Trophoblast cell (in vitro differentiated cells and primary cell): ENCODE measurements at regions not wholly inside any gene's neighbourhood (a gene's known extent, or its start where the extent isn't known, plus 50 kb on each side); places are given as distances from the start of the nearest gene placed in this dataset.

ENCODE experiments used
- DNase-seq, 2 donors: peaks; one replicate each; pipeline ENCODE4 v3.0.0-alpha.2; 2016
- H2AFZ ChIP-seq: 2 replicates; pipeline ENCODE4 v1.6.1; 2013; ENCODE audit warnings: low read length, moderate library complexity, mild to moderate bottlenecking; ENCODE audit not compliant: insufficient read depth, poor library complexity
- H2AK5ac ChIP-seq: 2 replicates; pipeline ENCODE4 v1.6.1; 2013; ENCODE audit warnings: mild to moderate bottlenecking, low read length
- H2BK120ac ChIP-seq: 2 replicates; pipeline ENCODE4 v1.6.1; 2013; ENCODE audit warnings: low read length, mild to moderate bottlenecking, moderate library complexity; ENCODE audit not compliant: insufficient read depth, poor library complexity
- H2BK12ac ChIP-seq: 2 replicates; pipeline ENCODE4 v1.6.1; 2013; ENCODE audit warnings: mild to moderate bottlenecking, low read length, moderate library complexity
- H2BK5ac ChIP-seq: 2 replicates; pipeline ENCODE4 v1.6.1; 2013; ENCODE audit warnings: low read length, low read depth, moderate library complexity, mild to moderate bottlenecking; ENCODE audit not compliant: poor library complexity
- H3K14ac ChIP-seq: 2 replicates; pipeline ENCODE4 v1.6.1; 2013; ENCODE audit warnings: mild to moderate bottlenecking, low read length
- H3K18ac ChIP-seq: 2 replicates; pipeline ENCODE4 v1.6.1; 2013; ENCODE audit warnings: mild to moderate bottlenecking, low read length
- H3K23ac ChIP-seq: 2 replicates; pipeline ENCODE4 v1.6.1; 2013; ENCODE audit warnings: low read length
- H3K27ac ChIP-seq: 2 replicates; pipeline ENCODE4 v1.5.1; 2013; ENCODE audit warnings: low read depth, mild to moderate bottlenecking, inconsistent platforms, low read length, moderate library complexity
- H3K27me3 ChIP-seq: 2 replicates; pipeline ENCODE4 v1.6.1; 2013; ENCODE audit warnings: inconsistent platforms, mild to moderate bottlenecking, low read length, moderate library complexity; ENCODE audit not compliant: insufficient read depth
- H3K36me3 ChIP-seq, 2 experiments: 1 replicate in 1 of 2; 2 replicates in 1 of 2; pipeline ENCODE4 v1.6.1; 2013; ENCODE audit warnings: low read length in 2 of 2, mild to moderate bottlenecking in 2 of 2, moderate library complexity in 1 of 2; ENCODE audit not compliant: insufficient read depth in 2 of 2, control insufficient read depth in 1 of 2
- H3K4ac ChIP-seq: 2 replicates; pipeline ENCODE4 v1.6.1; 2013; ENCODE audit warnings: low read depth, mild to moderate bottlenecking, low read length, moderate library complexity
- H3K4me1 ChIP-seq, 2 experiments: 1 replicate in 1 of 2; 2 replicates in 1 of 2; pipeline ENCODE4 v1.6.1; 2013; ENCODE audit warnings: low read length in 2 of 2, mild to moderate bottlenecking in 2 of 2, moderate library complexity in 1 of 2; ENCODE audit not compliant: insufficient read depth in 2 of 2, control insufficient read depth in 1 of 2
- H3K4me2 ChIP-seq: 2 replicates; pipeline ENCODE4 v1.6.1; 2013; ENCODE audit warnings: inconsistent platforms, mild to moderate bottlenecking, low read length, moderate library complexity
- H3K4me3 ChIP-seq: 2 replicates; pipeline ENCODE4 v1.5.1; 2013; ENCODE audit warnings: mild to moderate bottlenecking, low read depth, low read length, inconsistent platforms
- H3K79me1 ChIP-seq: one replicate; pipeline ENCODE4 v1.6.1; 2013; ENCODE audit warnings: low read length
- H3K79me2 ChIP-seq: 2 replicates; pipeline ENCODE4 v1.6.1; 2013; ENCODE audit warnings: low read length, mild to moderate bottlenecking; ENCODE audit not compliant: control insufficient read depth, insufficient read depth, poor library complexity
- H3K9ac ChIP-seq: 2 replicates; pipeline ENCODE4 v1.6.1; 2013; ENCODE audit warnings: mild to moderate bottlenecking, low read length
- H3K9me3 ChIP-seq: 2 replicates; pipeline ENCODE4 v1.6.1; 2013; ENCODE audit warnings: low read depth, mild to moderate bottlenecking, control low read depth, inconsistent platforms, low read length; ENCODE audit not compliant: insufficient read depth
- H4K12ac ChIP-seq: 2 replicates; pipeline ENCODE4 v1.6.1; 2013; ENCODE audit warnings: low read depth, mild to moderate bottlenecking, low read length, moderate library complexity
- H4K8ac ChIP-seq: 2 replicates; pipeline ENCODE4 v1.6.1; 2013; ENCODE audit warnings: low read depth, mild to moderate bottlenecking, low read length, moderate library complexity
- H4K91ac ChIP-seq: one replicate; pipeline ENCODE4 v1.6.1; 2013; ENCODE audit warnings: low read depth, mild to moderate bottlenecking, low read length, moderate library complexity
- WGBS: extraction: QIAGEN DNeasy Blood & Tissue Kit; methylation state at CpG from one replicate; pipeline ENCODE4 v1.1.7; 2013; ENCODE audit warnings: missing lambda C conversion rate; ENCODE audit not compliant: insufficient read length, insufficient coverage; ENCODE audit errors: extremely low coverage; 5-methylcytosine and 5-hydroxymethylcytosine counted together

- H4K12ac ChIP-seq = no peak overlapping the region
- H2AK5ac ChIP-seq = no peak overlapping the region
- H4K8ac ChIP-seq = no peak overlapping the region
- H3K4ac ChIP-seq = no peak overlapping the region
- no CpG with 5 or more reads among the region's 1 CpG for WGBS
- no peak overlapping the region for H2AFZ ChIP-seq
- H3K4me1 ChIP-seq = no peaks in the 10 kb centered on the region
- no peak overlapping the region for H2BK12ac ChIP-seq
- no peaks in the 10 kb centered on the region for H3K79me2 ChIP-seq
- H3K23ac ChIP-seq = no peak overlapping the region
- H3K27ac ChIP-seq = no peak overlapping the region
- no peak overlapping the region for H2BK120ac ChIP-seq
- H3K27me3 ChIP-seq = no peaks in the 10 kb centered on the region
- H3K36me3 ChIP-seq = no peaks in the 10 kb centered on the region
- H3K79me1 ChIP-seq = no peaks in the 10 kb centered on the region
- no peaks in the 10 kb centered on the region for H3K9me3 ChIP-seq
- H3K14ac ChIP-seq = no peak overlapping the region
- H3K9ac ChIP-seq = no peak overlapping the region
- H3K4me3 ChIP-seq = no peak overlapping the region
- DNase-seq = no peak
- no peak overlapping the region for H3K4me2 ChIP-seq
- no peak overlapping the region for H4K91ac ChIP-seq
- H2BK5ac ChIP-seq = no peak overlapping the region
- no peak overlapping the region for H3K18ac ChIP-seq
Measured at GRCh38 chrY:8094429-8094828, 1182.9 kb upstream of the AMELY start.

GRCh38 chrY:8092926-8093325, 1181.4 kb upstream of the AMELY start:
- no CpG with 5 or more reads among the region's 1 CpG for WGBS
- Histone ChIP-seq H3K4me2 (no peak overlapping the region), H2AK5ac (no peak overlapping the region), H3K36me3 (no peaks in the 10 kb centered on the region), H3K9ac (no peak overlapping the region), H3K4ac (no peak overlapping the region), H3K4me1 (no peaks in the 10 kb centered on the region), H2BK120ac (no peak overlapping the region), H3K4me3 (no peak overlapping the region), H3K14ac (no peak overlapping the region), H4K8ac (no peak overlapping the region), H3K79me2 (no peaks in the 10 kb centered on the region), H3K18ac (no peak overlapping the region), H3K79me1 (no peaks in the 10 kb centered on the region), H2BK5ac (no peak overlapping the region), H3K27ac (no peak overlapping the region), H4K91ac (no peak overlapping the region), H3K23ac (no peak overlapping the region), H2AFZ (no peak overlapping the region), H3K27me3 (no peaks in the 10 kb centered on the region), H4K12ac (no peak overlapping the region), H3K9me3 (no peaks in the 10 kb centered on the region), H2BK12ac (no peak overlapping the region)
- DNase-seq = no peak

GRCh38 chrY:8085925-8086324, 1174.4 kb upstream of the AMELY start:
- no peak overlapping the region for H3K14ac ChIP-seq
- DNase-seq = no peak
- H4K8ac ChIP-seq = no peak overlapping the region
- H3K27me3 ChIP-seq = no peaks in the 10 kb centered on the region
- no peak overlapping the region for H3K23ac ChIP-seq
- H3K9me3 ChIP-seq = no peaks in the 10 kb centered on the region
- no peak overlapping the region for H3K18ac ChIP-seq
- H2AFZ ChIP-seq = no peak overlapping the region
- H3K79me2 ChIP-seq = no peaks in the 10 kb centered on the region
- H3K9ac ChIP-seq = no peak overlapping the region
- no peak overlapping the region for H3K27ac ChIP-seq
- H3K36me3 ChIP-seq = no peaks in the 10 kb centered on the region
- H3K4me1 ChIP-seq = no peaks in the 10 kb centered on the region
- H2BK5ac ChIP-seq = no peak overlapping the region
- H3K4me2 ChIP-seq = no peak overlapping the region
- H2BK120ac ChIP-seq = no peak overlapping the region
- no peak overlapping the region for H2BK12ac ChIP-seq
- no peak overlapping the region for H3K4me3 ChIP-seq
- no peak overlapping the region for H3K4ac ChIP-seq
- H2AK5ac ChIP-seq = no peak overlapping the region
- H3K79me1 ChIP-seq = no peaks in the 10 kb centered on the region
- H4K91ac ChIP-seq = no peak overlapping the region
- no peak overlapping the region for H4K12ac ChIP-seq

DNA sequence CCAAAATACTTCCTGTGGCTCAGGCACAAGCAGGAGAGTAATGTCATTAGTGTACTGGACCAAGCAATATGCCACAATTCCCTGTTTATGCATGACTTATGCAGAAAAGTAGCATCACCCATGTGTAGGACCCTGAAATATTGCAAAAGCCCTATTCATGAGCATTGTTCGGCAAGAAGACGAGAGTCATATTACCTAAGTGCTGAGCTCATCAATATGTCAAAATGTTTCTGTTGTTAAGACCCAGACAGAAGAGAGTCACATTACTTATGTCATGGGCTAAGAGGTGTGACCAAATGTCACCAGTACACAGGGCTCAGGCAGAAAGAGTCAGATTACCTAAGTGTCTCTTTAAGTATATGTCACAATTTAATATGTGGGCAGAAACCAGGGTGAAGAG, 1172.6 kb upstream of the AMELY start:
- H3K9me3 ChIP-seq = no peaks in the 10 kb centered on the region
- no CpG with 5 or more reads among the region's 2 CpGs for WGBS
- no peak overlapping the region for H3K23ac ChIP-seq
- no peak overlapping the region for H2BK120ac ChIP-seq
- H2AK5ac ChIP-seq = no peak overlapping the region
- no peaks in the 10 kb centered on the region for H3K79me2 ChIP-seq
- H3K27me3 ChIP-seq = no peaks in the 10 kb centered on the region
- H3K9ac ChIP-seq = no peak overlapping the region
- no peak overlapping the region for H3K4me3 ChIP-seq
- H4K8ac ChIP-seq = no peak overlapping the region
- no peak overlapping the region for H3K4ac ChIP-seq
- H3K4me2 ChIP-seq = no peak overlapping the region
- no peak overlapping the region for H4K91ac ChIP-seq
- no peaks in the 10 kb centered on the region for H3K4me1 ChIP-seq
- H4K12ac ChIP-seq = no peak overlapping the region
- no peak overlapping the region for H3K27ac ChIP-seq
- no peaks in the 10 kb centered on the region for H3K79me1 ChIP-seq
- DNase-seq = no peak
- H2AFZ ChIP-seq = no peak overlapping the region
- H3K36me3 ChIP-seq = no peaks in the 10 kb centered on the region
- no peak overlapping the region for H3K18ac ChIP-seq
- no peak overlapping the region for H3K14ac ChIP-seq
- H2BK12ac ChIP-seq = no peak overlapping the region
- no peak overlapping the region for H2BK5ac ChIP-seq

DNA sequence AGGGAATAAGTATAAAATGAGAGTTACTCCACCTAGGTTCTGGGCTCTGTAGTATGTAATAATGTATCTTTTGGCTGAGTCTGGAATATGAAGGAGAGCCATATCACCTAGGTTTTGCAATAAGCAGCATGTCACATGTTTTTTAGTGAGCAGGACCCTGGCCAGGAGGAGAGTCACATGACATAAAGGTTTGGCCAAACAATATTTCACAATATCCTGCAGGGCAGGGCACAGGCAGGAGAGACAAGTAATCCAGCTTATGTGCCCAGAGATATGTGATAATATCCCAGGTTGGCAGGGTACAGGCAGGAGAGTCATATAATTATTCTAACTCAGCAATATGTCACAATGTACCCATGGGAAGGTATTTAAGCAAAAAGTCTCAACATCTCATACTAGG, 1169.6 kb upstream of the AMELY start:
- peaks cover 3% of the 10 kb centered on the region for H3K9me3 ChIP-seq
- H3K79me1 ChIP-seq = no peaks in the 10 kb centered on the region
- no peak overlapping the region for H2AK5ac ChIP-seq
- H2BK120ac ChIP-seq = no peak overlapping the region
- no peak overlapping the region for H2BK12ac ChIP-seq
- H4K8ac ChIP-seq = no peak overlapping the region
- no peak overlapping the region for H3K23ac ChIP-seq
- no peaks in the 10 kb centered on the region for H3K27me3 ChIP-seq
- H3K36me3 ChIP-seq = no peaks in the 10 kb centered on the region
- H4K12ac ChIP-seq = no peak overlapping the region
- no peak overlapping the region for H4K91ac ChIP-seq
- no peak overlapping the region for H3K9ac ChIP-seq
- no peak for DNase-seq
- no peak overlapping the region for H2AFZ ChIP-seq
- no peak overlapping the region for H3K4me3 ChIP-seq
- no peak overlapping the region for H3K4ac ChIP-seq
- no peak overlapping the region for H2BK5ac ChIP-seq
- no peak overlapping the region for H3K4me2 ChIP-seq
- no peaks in the 10 kb centered on the region for H3K79me2 ChIP-seq
- H3K4me1 ChIP-seq = no peaks in the 10 kb centered on the region
- H3K27ac ChIP-seq = no peak overlapping the region
- no peak overlapping the region for H3K18ac ChIP-seq
- H3K14ac ChIP-seq = no peak overlapping the region
